GM18861 (cell line): ENCODE measurements at regions not wholly inside any gene's neighbourhood (a gene's known extent, or its start where the extent isn't known, plus 50 kb on each side); places are given as distances from the start of the nearest gene placed in this dataset.

Experiments used
- ATAC-seq: cut with Tn5 transposase; IDR thresholded peaks from one replicate; pipeline ENCODE4 v1.9.1; 2021; ENCODE audit not compliant: unreplicated experiment

GRCh38 chr11:131190446-131190845 is 180.0 kb upstream of the NTM start:
- ATAC-seq: no peak

GRCh38 chr11:131191606-131192005 is 178.8 kb upstream of the NTM start:
- no peak for ATAC-seq

- ATAC-seq: no peak
Observed at GRCh38 chr11:131192628-131193027, 177.8 kb upstream of the NTM start.

GRCh38 chr11:131193031-131193501 is 177.3 kb upstream of the NTM start:
- no peak for ATAC-seq

- no peak for ATAC-seq
Observed at GRCh38 chr11:131194726-131195125, 175.7 kb upstream of the NTM start.

- ATAC-seq: no peak
Observed at GRCh38 chr11:131195661-131196517, 174.5 kb upstream of the NTM start.

GRCh38 chr11:131198161-131199014 is 172.0 kb upstream of the NTM start:
- ATAC-seq: no peak

- no peak for ATAC-seq
Observed at GRCh38 chr11:131199015-131199280, 171.5 kb upstream of the NTM start.

- no peak for ATAC-seq
Observed at GRCh38 chr11:131201674-131202073, 168.7 kb upstream of the NTM start.

- ATAC-seq: no peak
Observed at GRCh38 chr11:131203040-131203439, 167.4 kb upstream of the NTM start.

- ATAC-seq: no peak
Observed at GRCh38 chr11:131204282-131204681, 166.1 kb upstream of the NTM start.

GRCh38 chr11:131204765-131205380 is 165.5 kb upstream of the NTM start:
- no peak for ATAC-seq

GRCh38 chr11:131206671-131207070 is 163.7 kb upstream of the NTM start:
- ATAC-seq: no peak

- ATAC-seq: no peak
Observed at GRCh38 chr11:131207901-131208300, 162.5 kb upstream of the NTM start.

- ATAC-seq: no peak
Observed at GRCh38 chr11:131217313-131218310, 152.8 kb upstream of the NTM start.

GRCh38 chr11:131218542-131218941 is 151.9 kb upstream of the NTM start:
- ATAC-seq: no peak

- ATAC-seq: no peak
Observed at GRCh38 chr11:131219646-131220045, 150.8 kb upstream of the NTM start.

GRCh38 chr11:131223198-131223991 is 147.0 kb upstream of the NTM start:
- no peak for ATAC-seq

GRCh38 chr11:131228378-131228777 is 142.0 kb upstream of the NTM start:
- ATAC-seq: no peak

- ATAC-seq: no peak
Observed at GRCh38 chr11:131229221-131229620, 141.2 kb upstream of the NTM start.
